Fibroblast of the aortic adventitia (primary cell): ENCODE measurements at regions not wholly inside any gene's neighbourhood (a gene's known extent, or its start where the extent isn't known, plus 50 kb on each side); places are given as distances from the start of the nearest gene placed in this dataset.

Source experiments
- DNase-seq: peaks from one replicate; pipeline ENCODE4 v3.0.0-alpha.2; 2010; ENCODE audit warnings: low read depth
- H3K4me3 ChIP-seq: 2 replicates; pipeline ENCODE4 v1.5.1; 2011; ENCODE audit warnings: low read depth, mild to moderate bottlenecking, control low read depth, low read length, moderate library complexity
- TF ChIP-seq, protein P1 (sequence below): IDR thresholded peaks from 2 replicates; pipeline ENCODE4 v1.5.1; 2011; ENCODE audit warnings: mild to moderate bottlenecking, low read length, control low read depth, inconsistent platforms; ENCODE audit not compliant: insufficient read depth

DNA sequence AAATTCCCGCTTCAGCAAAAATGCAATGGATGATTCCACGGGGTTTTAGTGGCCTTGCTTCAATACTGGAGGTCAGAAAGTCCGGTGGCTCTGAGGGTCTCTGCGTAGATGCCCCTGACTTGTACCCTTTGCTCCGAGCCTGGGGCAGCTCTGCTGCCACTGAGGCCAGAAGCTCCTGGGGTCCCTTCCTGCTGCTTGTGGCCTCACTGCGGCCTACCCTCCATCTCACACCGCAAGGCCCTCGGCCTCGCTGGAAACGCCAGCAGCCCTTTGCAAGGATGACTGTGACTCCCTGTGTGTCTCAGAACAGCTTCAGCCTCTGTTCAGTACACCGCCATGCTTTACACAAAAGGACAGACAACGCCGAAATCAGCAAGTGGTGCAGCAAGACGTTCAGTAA lies 244.8 kb downstream of the ACTR3B start:
- DNase-seq = no peak
- TF ChIP-seq, protein P1, sequence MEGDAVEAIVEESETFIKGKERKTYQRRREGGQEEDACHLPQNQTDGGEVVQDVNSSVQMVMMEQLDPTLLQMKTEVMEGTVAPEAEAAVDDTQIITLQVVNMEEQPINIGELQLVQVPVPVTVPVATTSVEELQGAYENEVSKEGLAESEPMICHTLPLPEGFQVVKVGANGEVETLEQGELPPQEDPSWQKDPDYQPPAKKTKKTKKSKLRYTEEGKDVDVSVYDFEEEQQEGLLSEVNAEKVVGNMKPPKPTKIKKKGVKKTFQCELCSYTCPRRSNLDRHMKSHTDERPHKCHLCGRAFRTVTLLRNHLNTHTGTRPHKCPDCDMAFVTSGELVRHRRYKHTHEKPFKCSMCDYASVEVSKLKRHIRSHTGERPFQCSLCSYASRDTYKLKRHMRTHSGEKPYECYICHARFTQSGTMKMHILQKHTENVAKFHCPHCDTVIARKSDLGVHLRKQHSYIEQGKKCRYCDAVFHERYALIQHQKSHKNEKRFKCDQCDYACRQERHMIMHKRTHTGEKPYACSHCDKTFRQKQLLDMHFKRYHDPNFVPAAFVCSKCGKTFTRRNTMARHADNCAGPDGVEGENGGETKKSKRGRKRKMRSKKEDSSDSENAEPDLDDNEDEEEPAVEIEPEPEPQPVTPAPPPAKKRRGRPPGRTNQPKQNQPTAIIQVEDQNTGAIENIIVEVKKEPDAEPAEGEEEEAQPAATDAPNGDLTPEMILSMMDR = no peak

DNA sequence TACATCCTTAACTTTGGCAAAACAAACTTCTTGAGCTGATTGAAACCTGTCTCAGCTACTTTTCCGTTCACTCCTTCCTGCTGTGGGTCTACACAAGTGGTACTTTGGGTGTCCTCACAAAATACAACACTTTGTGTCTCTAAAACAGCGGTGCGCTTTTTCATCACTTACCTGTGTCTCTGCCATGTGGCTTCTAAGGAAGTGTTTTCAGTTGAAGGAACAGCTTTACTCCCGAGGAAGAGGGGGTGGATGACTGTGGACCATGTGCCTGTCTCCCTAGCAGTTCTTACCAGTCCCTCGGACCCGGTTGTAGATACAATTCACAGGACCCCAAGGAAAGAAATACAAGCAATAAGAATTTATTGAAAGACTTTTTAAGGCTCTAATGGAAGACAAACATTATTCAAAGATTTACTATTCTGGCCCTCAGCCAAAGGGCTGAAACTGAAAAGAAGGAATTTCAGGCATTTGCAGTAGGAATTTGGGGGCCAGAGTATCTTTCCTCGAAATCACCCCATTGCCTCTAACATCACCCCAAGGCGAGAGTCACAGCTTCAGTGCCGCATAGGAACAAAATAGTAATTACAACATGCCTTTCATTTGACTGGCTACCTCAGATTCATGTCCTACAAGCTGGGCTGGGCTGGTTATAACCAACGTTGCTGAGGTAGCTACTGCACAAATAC lies 246.3 kb downstream of the ACTR3B start:
- TF ChIP-seq, protein P1 = no peak
- no peak for DNase-seq
- no peak overlapping the region for H3K4me3 ChIP-seq

More for the DNA sequence above, 244.8 kb downstream of the ACTR3B start:
- no peak overlapping the region for H3K4me3 ChIP-seq

DNA sequence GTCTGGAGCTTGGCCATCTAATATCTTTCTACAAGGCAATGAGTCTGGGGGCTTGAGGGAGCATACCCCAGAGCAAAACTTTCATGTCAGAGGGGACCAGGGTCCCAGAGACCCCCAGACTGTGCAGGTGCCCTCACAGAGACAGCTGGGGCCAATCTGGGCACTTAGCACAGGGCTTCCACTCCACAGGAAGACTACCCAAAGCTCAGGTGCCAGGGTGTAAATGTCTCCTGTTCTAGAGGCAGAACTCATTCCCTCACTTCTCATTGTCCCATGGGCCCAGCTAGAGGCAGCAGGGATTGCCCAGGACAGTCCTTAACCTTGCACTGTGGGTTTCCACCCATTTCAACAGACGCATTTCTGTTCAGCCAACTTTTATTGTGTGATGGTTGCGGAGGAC lies 246.9 kb downstream of the ACTR3B start:
- no peak for DNase-seq
- H3K4me3 ChIP-seq = no peak overlapping the region
- TF ChIP-seq, protein P1 = no peak

DNA sequence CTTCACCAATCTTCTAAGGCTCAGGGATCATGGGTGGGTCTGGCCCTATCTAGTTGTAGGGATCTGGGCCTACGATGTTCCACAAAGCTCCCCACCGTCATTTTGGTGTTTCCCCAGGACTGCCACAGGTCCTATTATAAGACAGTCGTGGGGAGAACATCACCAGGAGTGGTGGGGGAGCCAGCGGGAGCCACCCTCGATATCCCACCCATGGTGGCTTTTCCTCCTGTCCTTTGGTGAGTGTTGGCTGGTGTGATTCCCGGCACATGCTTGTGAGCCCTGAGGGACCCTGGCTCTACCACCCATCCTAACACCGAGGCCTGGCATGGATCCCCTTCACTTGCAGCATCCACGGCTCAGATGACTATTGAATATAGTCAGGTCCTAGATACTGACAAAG lies 247.4 kb downstream of the ACTR3B start:
- TF ChIP-seq, protein P1 = no peak
- DNase-seq = no peak
- H3K4me3 ChIP-seq = no peak overlapping the region

DNA sequence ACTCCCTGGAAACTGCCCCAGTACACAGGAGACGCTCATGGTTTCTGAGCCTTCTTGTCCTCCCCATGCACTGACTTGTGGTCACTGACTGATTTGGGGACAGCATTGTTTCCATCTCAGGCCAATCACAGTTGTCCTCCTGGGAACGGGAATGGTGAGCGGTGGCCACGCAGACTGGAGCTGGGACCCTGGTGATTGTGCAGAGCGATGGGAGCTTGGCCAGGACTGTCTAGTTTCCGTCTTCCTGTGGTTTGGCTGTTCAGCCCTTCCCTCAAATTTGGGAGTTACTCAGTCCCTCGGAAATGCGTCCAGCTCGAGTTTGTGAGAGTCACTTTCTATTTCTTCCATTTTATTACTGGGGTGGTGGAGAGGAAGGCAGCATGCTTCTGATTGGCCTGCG lies 250.9 kb downstream of the ACTR3B start:
- no peak overlapping the region for H3K4me3 ChIP-seq
- no peak for DNase-seq
- TF ChIP-seq, protein P1 = no peak

DNA sequence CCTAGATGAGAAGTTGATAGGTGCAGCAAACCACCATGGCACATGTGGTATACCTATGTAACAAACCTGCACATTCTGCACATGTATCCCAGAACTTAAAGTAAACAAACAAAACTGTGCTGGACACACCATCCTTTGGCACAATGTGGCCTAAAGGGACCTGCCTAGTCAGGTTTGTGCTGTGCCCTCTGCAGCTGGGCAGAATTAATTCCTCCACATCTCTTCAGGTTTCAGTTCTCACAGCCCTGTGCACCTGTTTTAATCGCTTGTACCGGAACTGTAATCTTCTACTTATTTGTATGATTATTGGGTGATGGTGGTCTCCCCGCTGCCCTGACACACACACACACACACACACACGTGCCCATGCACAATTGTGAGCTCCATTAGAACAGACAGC lies 252.7 kb downstream of the ACTR3B start:
- DNase-seq = no peak
- TF ChIP-seq, protein P1 = no peak
- no peak overlapping the region for H3K4me3 ChIP-seq

DNA sequence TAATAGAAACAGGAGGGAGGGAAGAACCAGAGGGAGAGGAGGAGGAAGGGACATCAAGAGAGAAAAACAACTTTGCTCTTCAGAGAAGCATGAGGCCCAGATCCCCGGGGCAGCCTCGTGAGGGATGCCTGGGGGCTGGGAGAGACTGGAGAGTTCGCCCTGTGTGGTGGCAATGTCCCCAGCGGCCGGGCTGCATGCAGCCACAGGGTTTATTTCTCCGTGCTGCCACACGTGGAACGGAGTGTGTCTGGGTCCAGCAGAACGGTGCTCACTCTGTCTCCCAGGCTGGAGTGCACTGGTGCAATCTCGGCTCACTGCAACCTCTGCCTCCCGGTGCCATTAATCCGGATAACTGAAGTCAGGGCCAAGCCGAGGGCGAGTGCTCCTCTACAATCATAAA lies 257.7 kb downstream of the ACTR3B start:
- DNase-seq = no peak
- TF ChIP-seq, protein P1 = no peak
- no peak overlapping the region for H3K4me3 ChIP-seq
